Right renal cortex interstitium (tissue), 3 donors: ENCODE measurements at regions not wholly inside any gene's neighbourhood (a gene's known extent, or its start where the extent isn't known, plus 50 kb on each side); places are given as distances from the start of the nearest gene placed in this dataset.

ENCODE experiments used
- DNase-seq, 3 donors: peaks; one replicate each; pipeline ENCODE4 v3.0.0-alpha.2; 2013; ENCODE audit warnings: low read depth in 3 of 3, low spot score in 2 of 3

GRCh38 chr5:98099448-98100105 is 673.9 kb upstream of the RGMB start:
- no peak for DNase-seq

DNA sequence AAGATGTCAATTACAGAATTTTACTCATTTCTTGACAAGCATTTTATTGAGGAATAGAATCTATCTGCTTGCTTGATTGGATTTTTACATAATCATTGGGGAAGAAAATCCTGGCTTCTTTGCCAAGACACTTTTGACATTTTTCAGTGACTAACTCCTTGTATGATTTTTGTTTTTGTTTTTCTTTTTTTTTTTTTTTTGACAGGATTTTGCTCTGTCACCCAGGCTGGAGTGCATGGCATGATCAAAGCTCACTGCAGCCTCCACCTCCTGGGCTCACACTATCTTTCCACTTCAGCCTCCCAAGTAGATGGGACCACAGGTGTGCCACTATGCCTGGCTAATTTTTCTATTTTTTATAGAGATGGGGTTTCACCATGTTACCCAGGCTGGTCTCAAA is 672.3 kb upstream of the RGMB start:
- DNase-seq = no peak

DNA sequence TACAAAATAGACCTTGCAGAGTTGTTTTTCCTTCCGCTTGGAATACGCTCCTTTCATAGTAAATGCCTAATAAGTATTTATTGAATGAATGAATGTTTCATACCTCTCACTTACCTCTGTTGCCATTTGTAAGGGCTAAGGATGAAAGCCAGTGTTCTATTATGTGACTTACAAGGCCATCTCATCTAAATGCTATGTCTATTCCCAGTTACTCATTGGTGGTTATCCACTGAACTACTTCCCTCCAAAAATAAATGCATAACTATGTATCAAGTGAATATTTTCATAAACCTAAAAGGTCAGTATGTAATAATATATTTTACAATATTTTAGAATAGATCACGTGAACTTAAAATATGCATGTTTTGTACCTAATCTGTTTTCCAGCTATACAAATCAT is 670.5 kb upstream of the RGMB start:
- DNase-seq = no peak

DNA sequence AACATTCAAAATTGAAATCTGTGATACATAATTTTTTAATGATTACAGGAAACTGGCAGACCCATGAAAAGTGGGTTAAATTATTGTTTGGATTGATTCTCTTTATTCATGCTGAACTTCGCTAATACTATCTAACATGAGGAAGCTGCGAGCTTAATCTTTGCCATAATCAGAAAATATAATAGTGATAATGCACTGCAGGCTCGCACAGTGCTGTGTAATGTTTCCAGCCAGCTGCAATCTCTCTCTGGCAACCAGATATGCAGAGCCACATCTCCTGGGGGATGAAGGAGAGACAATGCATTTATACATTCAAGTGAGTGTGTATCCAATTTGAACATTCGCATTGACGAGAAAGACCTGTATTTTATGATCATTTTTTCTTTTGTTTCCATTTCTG is 669.7 kb upstream of the RGMB start:
- no peak for DNase-seq

- DNase-seq = no peak
Observed at GRCh38 chr5:98104454-98105188, 668.8 kb upstream of the RGMB start.

DNA sequence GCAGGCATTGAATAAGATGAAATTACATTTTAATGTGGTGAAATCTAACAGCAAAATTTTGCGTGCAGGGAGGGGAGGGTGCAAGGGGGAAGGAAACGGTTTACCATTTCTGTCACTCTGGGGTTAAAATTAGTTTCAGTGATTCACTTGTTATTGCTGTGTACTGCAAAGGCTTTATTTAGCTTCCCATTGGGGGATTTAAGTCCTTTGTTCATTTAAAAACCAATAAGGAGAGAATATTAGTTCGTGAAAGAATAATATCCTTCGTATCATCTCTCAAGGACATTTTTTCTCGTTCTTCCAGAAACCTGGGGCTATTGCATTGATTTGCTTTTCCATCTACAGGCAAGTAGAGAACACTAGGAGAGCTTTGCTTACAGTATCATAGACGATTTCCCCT is 667.8 kb upstream of the RGMB start:
- DNase-seq = no peak

DNA sequence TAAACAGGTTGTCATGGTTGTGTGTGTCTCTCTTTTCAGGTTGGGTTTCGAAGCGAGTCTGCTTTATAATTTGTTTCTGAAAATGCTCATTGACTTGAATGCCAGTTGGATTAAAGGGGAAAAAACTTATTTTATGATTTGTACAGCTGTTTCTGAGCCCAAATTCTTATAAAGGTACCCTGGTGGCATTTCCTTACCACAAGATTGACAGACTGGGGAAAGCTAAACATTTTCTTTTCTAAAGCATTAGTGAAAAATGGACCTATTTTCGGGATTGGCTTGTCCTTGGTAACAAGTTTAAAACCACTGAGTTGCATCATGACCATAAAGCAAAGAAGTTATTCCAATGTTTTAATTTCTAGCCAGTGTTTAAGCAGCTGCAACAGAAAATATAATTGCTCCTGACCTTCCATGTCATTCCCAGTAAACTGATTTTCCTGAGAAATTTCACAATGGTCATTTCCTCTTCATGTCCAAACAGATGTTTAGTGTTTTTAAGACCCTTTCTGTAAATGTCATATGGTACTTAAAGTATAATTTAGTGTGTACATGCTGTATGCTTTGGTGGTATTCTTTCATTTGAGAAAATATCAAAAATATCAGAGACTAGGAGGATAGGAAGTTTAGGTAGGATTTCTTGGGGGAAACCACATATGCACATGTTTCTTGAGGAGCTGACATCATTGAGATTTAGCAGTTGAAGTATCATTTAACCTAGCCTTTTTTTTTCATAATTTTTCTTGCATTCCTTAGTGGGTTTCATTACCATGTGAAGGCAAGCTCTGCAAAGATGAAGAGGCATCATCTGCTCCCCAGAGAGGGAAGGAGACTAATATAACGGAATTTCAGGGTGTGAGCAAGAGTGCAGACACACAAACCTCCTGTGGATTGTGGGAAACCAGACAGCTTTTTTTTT is 667.1 kb upstream of the RGMB start:
- DNase-seq = no peak

DNA sequence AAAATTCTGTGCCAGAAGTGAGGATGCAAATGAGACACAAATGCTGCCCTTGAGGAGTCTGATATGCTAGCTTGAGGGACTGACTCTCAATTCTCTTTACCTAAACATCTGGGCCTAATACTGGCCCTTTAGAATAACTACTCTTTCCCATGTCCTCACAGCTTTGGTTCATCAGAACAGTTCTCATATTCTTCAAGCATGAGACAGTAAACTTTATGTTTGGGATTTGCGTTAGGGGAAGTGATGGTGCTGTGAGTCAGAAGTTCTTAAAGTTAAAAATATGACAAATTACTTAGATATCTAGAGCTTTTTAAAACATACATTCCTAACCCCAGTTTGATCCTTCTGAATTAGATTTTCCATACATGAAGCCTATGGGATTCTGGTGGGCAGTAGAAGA is 665.0 kb upstream of the RGMB start:
- no peak for DNase-seq

DNA sequence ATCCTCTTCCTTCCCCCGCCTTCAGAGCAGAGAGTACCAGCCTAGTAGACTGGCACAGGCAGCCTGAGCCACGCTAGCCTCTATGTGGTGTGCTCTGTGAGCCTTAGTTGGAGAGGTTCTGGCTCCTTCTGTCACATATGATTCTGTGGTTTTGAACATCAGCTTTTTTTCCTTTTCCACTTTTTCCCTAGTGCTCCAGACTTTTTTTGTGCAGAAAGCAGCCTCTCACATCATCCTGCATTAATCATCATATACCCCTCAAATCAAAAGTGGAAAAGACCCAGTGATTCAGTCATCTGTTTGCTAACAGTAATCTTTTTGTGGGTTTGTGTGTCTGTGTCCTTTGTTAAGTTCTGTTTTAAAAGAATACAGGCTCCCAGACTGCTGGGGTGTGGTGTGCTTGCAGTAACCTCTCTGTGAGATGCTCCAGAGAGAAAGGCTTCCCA is 663.9 kb upstream of the RGMB start:
- no peak for DNase-seq

DNA sequence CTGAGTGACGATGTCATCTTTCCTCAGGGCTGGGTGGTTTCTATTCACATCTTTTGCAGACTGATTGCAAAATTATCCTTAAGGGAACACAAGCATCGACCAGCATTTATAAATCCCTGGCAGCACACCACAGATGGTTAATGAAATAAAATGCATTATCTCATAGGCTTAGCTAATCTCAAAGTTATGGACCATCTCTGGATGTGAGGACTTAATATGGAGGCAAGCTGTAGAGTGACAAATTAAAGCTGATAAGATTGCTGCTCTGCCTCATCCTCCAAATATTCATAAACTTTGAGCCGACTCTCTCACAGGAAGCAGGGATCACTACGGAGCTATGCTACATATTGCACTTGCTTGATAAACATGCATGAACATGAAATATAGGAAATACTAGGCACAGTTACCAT is 663.2 kb upstream of the RGMB start:
- no peak for DNase-seq

DNA sequence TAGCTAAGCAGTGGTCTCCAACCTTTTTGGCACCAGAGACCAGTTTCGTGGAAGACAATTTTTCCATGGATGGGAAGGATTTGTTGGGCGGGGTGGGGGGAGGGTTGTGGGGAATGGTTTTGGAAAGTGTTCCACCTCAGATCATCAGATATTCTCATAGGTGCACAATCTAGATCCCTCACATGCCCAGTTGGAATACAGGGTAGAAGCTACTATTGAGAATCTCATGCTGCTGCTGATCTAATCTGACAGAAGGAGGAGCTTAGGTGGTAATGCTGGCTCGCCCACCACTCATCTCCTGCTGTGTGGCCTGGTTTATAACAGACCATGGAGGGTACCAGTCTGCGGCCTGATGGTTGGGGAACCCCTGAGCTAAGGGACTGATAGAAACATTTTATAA is 662.7 kb upstream of the RGMB start:
- DNase-seq = no peak

DNA sequence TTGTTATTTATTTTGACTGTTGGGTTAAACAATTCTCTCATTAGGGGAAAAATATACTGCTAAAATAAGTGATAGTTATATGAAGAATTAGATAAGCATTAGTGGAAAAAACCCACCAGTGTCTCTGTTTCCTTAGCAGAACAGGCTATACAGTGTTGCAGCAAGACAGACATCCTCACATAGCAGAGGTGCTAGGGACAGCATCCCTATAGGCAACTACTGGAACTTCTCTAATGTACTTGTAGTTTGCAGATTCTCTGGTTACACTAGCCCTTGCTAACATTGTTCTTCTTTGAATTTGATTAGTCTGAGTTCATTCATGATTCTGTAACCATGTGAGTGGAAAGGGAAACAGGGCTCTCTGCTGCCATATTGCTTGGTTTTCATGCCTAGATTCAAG is 661.8 kb upstream of the RGMB start:
- no peak for DNase-seq

DNA sequence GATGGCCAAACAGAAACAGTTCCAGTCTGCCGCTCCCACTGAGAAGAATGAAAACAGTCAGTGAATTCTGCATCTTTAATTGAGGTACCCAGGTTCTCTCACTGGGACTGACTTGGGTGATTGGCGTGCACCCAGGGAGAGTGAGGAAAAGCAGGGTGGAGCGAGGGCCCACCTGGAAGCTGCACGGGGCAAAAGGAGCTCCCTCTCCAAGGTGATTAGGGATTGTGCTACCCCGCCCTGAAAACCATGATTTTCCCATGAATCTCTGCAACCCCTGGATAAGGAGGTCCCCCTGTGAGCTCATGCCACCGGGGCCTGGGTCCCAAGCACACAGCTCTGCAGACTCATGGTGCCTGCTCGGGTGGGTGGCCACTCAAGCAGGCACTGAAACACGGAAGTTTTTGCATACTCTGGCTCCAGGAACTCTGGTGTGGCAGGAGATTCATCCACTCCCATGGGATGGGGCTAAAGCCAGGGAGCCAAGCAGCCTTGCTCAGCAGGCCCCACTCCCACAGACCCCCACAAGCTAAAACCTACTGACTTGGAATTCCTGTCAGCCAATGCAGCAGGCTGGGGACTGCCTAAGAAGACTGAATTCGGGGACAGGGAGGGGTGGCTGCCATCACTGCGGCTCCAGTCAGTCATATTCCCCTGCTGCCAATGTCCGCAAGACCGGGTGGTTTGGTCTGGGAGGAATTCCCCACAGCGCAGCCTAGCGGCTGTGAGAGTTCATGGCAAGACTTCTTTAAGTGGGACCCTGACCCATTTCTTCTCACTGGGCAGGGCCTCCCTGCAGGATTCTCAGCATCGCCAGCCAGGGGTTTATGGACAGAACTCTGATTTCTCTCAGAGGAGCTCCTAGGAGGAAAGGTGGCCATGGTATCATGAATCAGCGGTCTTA is 652.2 kb upstream of the RGMB start:
- DNase-seq = no peak

- DNase-seq = no peak
Observed at GRCh38 chr5:98128271-98128670, 645.2 kb upstream of the RGMB start.

DNA sequence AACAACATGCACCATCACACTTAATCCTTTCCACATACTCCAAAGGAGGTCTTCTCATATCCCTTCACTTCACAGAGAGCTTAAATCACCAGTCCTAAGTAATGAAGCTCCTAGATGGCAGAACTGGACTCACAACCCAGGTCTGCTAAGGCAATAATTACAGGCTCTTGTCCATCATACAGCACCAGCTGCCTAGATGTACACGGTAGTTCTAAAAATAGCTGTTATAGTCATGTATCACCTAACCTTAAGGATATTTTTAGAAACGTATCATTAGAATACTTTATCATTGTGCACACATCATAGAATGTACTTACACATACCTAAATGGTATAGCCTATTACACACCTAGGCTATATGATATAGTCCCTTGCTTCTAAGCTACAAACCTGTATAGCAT is 644.6 kb upstream of the RGMB start:
- no peak for DNase-seq

DNA sequence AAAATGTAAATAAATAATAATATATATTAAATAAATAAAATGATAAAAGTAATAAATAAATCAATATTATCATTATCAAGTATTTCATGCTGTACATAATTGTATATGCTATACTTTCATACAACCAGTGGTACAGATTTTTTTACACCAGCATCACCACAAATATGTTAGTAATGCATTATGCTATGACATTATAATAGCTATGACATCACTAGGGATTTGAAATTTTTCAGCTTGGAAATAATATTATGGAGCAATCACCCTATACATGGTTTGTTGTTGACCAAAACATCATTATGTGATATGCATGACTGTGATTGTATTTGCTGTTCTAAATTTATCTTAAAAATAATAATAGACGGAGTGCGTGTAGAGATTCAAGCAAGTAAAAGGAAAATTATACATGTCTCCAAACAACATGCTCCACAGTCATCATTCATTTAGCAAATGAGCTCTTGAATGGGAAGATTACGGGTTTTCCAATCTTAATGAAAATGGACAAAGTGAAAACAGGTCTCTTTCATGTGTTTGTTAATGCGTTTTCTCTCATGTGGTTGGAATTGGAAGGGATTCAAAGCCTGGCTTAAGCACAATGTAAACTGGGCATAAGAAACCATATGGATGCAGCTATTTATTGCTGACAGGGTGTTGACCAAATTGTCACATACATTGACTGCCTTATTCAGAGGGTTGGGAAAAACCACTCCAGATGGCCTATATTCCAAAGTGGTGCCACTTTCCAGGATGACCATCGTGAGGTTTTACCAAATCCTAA is 643.0 kb upstream of the RGMB start:
- DNase-seq = no peak

GRCh38 chr5:98144116-98144515 is 629.3 kb upstream of the RGMB start:
- no peak for DNase-seq

DNA sequence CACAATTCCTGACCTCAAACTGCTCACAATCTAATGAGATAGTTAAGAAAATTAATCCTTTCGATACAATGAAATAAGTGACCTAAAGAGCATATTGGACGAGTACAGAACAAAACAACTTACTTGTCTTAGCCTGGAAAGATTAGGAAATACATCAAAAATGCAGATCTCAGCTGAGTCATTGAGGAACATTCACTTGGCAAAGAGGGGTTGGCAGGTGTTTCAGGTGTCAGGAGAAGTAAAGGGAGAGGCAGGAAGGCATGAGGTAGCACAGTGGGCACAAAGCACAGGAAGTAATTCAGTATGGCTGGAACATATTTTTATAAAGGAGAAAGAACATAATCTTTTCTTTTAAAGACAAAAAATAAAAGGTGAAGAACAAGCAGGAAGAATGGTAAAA is 628.8 kb upstream of the RGMB start:
- DNase-seq = no peak

DNA sequence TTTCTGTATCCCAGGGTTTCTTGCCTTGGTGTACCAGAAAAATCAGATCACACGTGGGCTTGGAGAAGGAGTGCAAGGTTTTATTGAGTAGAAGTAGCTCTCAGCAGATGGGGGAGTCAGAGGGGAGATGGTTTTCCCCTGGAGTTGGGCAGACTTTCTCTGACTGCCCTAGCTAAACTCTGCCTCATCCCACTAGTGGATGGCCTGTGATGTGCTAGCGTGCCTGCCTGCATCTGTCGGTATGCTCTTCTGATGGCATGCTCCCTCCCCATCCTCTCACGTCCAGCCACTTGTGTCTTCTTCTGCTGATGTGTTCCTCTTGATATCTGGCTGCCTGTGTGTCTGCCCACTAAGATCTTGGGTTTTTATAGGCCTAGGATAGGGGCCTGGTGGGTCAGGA is 616.1 kb upstream of the RGMB start:
- no peak for DNase-seq

GRCh38 chr5:98158440-98158839 is 615.0 kb upstream of the RGMB start:
- DNase-seq = no peak
